T-helper 9 cell (primary cell): ENCODE measurements at regions not wholly inside any gene's neighbourhood (a gene's known extent, or its start where the extent isn't known, plus 50 kb on each side); places are given as distances from the start of the nearest gene placed in this dataset.

Source experiments
- DNase-seq: peaks from one replicate; pipeline ENCODE4 v3.0.0-alpha.2; 2020

DNA sequence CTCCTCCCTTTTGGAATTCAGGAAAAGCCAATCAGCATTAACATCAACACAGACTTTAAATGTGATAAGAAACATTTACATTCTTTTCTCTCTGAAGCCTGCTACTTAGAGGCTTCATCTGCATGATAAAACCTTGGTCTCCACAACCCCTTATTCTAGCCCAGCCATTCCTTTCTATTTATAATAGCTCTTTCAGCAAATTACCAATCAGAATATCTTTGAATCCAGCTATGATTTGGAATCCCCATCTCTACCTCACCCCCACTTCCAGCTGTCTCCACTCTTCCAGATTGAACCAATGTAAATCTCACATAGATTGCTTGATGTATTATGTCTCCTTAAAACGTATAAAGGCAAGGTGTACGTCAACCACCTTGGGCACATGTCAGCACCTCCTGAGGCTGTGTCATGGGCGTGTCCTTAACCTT lies 139.7 kb downstream of the TUSC7 start:
- no peak for DNase-seq

DNA sequence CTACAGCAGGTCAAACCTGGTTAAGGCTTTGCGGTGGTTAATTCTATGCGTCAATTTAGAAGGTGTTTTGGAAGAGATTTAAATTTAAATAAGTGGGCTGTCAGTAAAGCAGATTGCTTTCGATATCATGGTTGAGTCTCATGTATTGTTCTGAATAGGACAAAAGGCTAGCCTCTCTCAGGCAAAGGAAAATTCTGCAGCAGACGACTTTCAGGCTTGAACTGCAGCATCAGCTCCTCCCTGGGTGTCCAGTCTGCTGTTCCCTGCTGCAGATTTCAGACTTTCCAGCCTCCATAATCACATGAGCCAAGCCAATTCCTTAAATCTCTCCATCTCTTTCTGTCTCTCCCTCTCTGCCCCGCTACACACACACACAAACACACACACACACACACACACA lies 143.2 kb downstream of the TUSC7 start:
- no peak for DNase-seq

DNA sequence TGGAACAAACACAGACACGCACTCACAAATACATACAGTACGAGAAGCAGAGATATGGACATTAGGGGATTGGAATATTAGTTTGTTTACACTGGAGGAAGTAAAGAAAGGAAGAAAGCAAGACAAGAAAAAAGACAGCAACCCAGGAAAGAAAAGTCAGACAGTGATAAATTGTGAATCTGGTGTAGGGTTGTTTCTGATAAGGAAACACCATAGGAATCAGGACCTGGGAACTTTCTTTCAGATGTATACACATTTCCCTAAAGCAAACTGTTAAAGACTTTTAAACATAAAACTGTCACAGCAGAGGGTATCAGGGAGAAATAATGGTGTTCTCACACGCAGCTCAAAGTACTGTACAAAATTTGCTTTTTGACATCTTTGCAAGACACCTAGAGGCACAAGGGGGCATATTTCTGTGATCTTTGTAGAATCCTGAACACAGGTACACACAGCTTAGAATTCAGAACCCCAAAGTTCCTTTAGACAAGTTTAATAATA lies 153.7 kb downstream of the TUSC7 start:
- no peak for DNase-seq

DNA sequence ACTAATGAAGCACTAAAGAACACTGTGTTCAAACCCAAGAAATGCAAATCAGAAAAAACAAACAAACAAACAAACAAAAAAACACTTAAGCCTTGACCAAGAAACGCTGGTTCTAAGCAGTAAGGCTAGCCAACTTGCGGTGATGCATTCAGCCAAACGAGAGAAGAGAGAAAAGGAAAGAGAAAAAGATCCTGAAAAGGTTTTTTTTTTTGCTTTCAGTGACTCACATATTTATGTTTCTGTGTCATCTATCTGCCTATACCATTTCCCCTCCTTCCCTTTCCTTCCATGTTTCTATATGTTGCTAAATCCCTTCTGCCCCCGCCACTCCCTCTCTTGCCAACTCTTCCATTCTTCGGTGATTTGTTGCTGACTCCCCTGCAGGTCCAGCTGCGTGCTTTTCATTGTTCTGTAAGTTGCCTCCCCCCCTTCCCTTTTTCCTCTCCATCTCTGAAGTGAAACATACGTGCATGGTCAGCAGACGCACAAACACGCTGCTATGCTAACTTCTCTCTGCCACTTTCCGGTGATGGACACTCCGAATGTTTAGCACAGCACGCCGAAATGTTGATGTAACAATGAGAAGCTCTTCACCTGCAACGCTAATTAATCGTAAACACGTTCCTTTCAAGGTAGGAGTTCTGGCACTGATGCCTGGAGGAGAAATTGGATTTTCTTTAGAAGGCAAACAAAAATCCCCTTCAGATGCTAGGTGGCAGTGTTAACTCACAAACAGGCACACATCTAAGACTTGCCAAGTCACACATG lies 154.4 kb downstream of the TUSC7 start:
- no peak for DNase-seq

DNA sequence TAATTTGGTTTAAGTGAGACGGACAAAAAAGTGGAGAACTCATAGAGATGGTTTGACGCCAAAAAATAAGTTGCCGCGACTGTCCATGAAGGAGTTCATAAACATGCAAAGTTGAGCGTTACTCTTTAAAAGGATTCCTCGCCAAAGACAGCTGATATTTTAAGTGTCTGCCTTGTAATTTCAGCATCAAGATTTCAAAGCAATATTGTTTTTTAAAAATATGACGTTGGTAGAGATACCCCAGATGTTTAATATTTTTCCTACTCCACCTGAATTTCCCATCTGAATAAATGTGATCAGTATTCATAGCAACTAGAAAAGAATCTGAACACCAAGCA lies 155.0 kb downstream of the TUSC7 start:
- no peak for DNase-seq

DNA sequence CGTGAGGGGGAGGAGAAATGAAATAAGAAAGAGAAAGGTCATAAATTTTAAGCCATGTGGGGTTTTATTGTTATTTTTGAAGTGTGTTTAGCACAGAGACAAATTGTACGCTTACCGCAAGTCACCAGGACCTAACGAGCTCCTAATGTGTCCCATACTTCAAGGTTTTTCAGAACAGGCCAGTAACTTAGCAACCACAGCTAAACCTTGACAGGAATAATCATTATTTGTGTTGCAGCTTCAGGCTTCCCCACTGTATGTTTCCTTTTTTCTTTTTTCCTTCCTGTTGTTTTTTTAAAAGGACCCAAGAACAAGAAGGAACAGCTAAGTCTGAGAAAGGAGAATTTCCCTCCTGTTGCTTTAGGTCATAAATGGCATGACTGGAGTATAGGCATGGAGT lies 160.8 kb downstream of the TUSC7 start:
- no peak for DNase-seq

DNA sequence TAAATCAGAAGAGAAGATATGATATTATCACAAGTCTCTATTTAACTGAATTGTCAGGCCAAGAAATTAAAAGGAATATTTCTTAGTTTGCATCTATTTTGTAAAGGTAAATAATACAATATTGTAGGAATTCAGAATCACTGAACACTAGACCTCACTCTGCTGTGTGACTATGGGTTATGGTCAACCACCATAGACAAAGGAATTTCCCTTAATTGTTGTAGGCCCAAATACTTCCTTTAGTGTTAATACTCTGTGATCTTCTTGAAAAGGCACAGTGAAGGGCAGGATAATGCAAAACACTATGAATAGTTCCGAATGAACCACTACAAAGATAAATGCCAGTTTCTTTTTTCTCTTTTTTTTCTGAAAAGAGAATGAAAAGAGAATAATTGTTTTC lies 162.3 kb downstream of the TUSC7 start:
- no peak for DNase-seq

DNA sequence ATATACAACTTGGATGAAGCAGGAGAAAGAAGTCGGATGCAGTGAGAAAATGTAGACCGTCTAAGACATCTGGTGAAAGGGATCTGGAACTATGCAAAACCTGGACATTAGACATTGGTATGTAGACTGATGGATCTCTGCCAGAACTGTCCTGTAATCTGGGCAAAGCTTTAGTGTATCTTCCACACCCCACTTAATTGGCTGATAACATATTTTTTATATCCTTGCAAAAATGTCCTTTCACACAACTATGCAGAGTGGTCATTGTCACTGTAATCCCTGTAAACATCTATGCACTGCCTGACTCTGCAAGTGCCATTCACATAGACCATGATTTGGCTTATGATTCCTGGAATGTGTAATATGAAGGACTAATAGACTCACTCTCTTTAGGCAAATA lies 163.1 kb downstream of the TUSC7 start:
- DNase-seq: no peak

DNA sequence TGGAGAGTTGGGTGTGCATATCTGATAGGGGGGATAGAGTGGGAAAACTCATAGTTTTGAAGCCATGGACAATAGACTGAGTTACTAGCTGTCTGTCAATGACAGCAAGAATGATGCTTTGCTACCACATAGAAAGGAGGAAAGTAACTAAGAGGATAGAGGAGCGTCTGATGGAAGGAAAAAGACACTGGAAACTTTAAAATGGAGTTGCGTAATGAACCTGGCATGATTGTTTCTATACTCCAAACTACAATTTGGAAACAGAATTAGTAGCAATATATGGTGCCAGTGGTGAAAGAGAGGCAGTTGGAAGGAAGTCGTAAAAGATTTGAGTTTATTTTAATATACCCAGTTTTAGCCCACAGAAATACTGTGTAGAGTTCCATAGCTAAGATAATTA lies 163.6 kb downstream of the TUSC7 start:
- DNase-seq: no peak

DNA sequence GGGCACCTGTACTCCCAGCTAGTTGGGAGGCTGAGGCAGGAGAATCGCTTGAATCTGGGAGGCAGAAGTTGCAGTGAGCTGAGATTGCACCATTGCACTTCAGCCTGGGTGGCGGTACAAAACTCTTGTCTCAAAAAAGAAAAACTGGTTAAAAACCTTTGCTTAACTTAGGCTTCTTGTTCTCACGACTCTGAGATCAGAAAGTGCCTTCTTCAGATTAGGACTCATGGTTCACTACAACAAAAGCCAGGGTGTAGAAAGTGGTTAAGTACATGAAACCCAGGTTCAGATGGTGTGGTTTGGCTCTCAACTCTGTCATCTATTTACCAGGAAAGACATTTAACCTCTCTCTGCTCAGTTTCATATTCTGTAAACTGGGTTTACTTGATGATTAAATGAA lies 168.4 kb downstream of the TUSC7 start:
- DNase-seq: no peak

DNA sequence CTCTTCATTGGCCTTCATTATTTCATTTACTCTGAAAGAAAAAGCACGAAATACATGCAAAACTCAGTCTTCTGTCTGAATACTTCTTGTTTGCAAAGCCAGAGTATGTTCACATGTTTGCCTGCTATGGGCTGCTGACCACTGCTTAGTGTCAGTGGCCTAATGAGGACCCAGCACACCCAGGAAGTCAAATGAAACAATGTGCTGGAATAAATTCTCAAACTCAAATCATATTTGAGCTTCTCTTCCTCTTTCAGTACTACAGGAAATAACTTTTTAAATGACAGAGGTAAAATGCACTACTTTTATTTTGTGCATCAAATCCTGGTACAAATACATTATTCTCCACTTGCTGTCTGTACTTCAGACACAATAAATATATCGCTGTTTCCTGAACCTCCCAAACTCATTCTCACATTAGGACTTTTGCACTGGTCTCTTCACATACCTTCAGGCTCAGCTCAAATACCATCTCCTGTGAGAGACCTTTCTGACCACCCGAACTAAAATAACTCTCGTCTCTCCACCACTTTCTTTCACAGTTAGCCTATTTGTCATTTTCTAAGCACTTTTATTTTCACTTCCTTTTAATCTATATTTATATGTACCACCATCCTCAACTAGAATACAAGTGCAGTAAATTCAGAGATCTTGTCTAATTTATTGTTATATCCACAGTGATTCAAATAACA lies 176.8 kb downstream of the TUSC7 start:
- no peak for DNase-seq

DNA sequence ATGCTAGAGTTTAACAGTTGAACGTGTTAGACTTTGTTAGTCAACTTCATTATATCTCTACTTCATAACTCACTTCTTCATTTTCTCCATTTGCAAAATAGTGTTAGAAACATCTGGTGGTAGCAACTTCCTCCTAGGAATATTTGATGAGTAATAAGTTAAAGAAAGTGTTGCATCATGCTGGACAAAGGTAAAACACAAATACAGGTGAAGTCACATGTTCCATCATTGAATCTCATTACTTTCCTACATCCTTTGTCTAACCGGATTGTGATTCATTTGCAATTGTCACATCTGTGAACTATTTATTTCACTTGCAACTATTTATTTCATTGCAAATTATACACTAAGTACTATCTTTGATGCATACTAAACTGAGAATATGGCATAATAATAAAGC lies 186.5 kb downstream of the TUSC7 start:
- DNase-seq: no peak

DNA sequence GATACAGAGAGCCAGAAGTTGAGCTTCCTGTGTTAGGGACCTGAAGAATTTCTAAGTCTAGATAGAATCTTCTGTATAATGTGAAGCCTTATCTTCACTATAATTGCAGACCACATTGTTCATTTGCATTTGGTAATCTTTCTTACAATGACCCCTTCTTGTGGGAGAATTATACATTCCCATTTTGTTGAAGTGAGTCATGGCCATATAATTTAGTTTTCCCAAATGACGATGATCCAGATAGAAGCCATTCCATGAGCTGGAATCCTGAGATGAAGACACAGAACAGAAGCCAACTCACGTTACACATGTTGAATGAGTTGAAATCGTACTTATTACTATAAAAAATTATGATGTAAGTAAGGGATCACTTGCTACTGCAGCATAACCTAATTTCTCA lies 187.8 kb downstream of the TUSC7 start:
- DNase-seq: no peak

DNA sequence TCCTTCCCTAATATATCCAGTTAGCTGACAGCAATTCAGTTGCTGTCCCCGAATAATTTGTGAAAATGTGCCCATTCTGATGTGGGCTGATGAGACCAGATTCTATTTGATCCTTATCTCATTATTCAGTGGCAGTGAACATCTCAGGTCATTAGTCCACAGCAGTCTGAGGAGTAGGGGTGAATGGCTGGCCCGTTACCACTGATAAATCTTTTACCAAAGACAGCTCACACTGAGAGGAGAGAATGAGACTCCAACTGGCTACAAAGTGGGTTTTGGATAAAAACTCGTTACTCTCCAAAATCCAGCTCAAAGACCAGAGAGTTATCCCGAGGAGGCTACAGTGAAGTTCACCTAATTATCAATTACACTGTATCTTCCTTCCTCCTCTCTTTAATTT lies 189.7 kb downstream of the TUSC7 start:
- no peak for DNase-seq

DNA sequence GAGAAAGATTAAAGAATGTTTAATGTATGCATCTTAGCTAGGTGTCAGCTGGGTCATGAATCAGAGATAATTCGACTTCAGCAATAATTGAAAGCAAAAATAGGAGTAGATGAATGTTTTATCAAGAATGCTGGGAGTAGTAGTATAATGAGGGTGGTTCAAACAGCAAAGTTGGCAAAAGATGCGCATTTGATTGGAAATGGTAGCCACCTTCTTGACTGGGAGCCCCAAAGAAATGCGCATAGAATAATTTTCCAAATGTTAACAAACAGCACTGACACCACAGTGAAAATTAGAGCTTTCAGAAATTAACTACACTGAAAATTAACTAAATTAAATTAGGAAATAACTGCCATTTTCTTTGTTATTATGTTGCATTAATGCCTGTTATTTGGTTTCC lies 195.8 kb downstream of the TUSC7 start:
- DNase-seq: no peak

DNA sequence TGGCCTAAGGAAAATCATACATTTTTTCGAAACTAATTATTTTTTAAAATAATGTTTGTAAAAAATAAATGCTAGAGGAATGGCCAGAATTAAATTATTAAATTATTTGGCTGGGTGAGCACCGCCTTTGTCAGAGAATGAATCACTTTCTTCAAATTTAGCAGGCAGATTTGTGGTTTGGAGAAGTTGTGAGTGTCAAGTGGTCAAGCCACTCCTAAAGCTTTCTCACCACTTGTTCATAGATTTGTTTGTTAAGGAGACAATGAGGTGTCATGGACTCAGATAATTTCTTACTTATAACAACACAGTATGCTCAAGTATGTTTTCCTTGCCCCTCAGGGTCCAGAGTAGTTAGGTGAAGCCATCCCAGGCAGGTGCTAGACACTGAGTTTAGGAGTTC lies 196.2 kb downstream of the TUSC7 start:
- DNase-seq: no peak

DNA sequence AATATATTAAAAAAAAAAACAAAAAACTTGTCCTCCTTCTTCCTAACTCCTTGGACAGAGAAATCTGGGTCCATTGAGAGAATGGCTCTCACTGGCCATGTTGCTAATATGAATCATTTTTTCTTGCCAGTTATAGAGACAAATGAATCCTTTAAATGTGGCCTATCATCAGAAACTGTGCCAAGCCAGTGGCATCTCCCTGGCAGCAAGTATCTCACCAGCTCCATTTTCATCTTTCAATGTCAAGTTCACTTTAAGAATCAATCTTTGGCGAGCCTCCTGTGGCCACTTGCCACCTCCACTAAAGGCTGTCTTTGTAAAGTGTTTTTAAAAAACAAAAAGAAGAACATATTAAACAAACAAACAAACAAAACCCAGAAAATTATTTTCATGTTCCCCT lies 202.5 kb downstream of the TUSC7 start:
- no peak for DNase-seq

DNA sequence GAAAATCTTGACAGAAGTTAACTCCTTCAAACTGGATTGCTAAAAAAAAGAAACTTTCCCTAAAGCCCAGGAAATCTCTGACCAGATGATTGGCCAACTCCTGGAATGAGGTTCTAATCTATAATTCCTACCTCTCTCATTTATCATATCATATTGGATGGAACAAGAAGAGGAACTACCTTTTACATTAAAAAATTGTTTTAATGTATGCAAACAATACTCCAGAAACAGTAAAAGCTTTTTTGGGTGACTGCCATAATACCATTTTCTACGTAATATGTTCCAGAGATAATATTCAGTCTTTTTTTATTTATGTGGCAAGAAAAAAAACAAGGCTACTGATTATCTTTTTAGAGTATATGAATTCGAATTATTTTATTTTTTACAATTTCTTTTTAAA lies 204.4 kb downstream of the TUSC7 start:
- no peak for DNase-seq

DNA sequence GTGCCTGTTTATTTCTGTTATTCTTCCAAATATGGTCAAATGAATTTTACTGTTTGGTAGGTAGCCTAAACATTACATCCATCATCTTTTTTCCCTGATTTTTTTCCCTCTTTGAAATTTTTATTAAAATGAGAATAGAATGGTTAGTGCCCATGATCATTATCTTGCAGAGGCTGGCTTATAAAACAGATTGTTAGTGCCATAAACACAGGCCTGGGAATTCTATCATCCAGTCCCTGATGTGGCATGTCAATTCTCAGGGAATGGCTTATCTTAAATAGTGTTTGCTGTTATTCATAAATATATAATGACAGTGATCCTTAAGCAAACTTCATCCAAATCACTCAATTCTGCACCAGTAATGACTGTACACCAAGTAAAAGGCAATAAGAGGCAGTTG lies 207.3 kb downstream of the TUSC7 start:
- DNase-seq: no peak

DNA sequence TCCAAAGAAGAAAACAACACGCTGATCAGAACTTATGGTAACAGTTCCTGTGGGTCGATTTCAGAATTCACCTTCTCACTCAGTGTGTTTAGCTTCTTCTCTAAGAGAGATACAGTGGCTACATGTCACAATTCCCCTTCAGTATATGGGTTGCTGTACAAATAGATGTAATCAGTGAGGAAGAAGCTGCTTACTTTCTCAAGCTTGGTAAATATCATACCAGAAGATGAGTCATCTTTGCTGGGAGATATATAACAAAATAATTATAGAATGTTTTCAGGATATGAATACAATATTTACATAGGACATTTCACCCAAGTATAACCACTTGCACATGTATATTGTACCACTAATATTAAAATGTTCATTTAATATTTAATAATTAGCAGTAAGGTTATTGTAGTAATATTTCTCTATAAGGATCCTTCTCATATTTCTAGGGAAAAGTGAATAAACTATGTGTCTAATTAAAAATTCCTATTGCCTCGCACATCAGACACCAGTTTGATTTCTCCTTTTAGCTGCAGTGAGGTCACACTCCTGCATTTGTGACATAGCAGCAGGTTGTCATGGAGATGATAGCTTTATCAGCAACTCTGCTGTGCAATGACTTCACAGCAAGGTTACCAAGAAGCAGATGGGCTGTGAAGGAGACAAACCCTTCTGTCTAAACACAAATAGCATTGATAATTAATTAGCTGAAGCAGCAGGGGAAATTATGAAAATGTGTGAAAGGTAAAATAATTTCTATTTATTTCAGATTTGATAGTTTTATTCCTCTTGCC lies 211.4 kb downstream of the TUSC7 start:
- DNase-seq: no peak

DNA sequence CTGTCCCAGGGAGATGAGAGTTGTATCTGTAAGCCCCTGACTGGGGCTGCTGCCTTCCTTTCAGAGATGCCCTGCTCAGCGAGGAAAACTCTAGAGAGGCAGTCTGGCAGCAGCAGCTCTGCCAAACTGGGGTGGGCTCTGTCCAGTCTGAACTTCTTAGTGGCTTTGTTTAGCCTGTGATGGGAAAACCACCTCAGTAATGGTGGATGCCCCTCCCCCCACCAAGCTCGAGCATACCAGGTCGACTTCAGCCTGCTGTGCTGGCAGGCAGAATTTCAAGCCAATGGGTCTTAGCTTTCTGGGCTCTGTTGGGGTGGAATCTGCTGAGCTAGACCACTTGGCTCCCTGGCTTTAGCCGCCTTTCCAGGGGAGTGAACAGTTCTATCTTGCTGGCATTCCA lies 218.3 kb downstream of the TUSC7 start:
- DNase-seq: no peak

DNA sequence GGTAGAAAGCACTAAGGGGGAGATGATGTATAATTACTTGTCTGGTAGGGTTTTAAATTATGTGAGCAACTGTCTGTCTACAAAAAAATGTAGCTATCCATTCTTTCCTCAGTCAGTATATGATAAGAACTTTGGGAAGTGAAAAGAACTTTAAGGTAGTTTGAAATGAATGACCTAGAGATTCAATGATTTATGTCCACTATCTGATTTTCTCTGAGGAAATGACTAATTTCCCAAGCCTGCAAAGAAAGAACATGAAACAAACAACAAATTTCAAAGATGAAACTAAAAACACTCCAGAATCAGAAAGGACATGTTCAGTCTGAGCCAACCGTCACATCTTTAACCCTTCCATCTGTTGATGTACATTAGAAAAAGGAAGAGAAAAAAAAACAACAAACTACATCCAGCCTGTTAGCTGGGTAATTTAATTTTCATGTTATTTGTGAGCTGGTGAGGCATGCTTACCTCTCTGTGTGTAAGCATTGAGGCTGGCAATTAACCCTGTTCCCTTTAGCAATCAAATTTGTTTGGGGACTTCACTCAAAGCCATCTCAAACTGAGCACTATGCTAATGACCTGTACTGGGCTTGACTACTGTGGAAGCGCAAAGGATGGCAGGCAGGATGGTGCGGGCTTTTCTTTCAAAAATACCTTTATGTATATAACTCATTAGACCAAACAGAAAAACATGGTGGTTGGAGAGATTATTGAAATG lies 220.1 kb downstream of the TUSC7 start:
- DNase-seq: no peak

DNA sequence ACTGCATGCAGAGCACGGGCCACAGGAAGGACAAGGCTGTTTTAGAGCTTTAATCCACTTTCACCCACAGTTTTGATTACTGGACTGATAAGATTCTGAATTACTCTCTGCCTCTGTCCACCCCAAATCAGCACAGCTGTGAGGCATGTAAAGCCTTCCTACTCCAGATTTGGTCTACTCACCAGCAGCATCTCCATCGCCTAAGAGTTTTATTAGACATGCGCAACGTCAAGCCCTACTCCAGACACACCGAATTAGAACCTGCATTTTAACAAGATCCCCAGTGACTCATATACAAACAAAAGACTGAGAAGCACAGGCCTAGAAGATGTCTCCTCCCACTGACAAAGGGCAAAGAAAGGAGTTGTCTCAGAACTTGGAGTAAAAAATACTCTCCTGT lies 221.2 kb downstream of the TUSC7 start:
- DNase-seq: no peak
